NCI-H748 treated with DMSO at 0.1 percent for 48 hours (cell line): ENCODE measurements at regions not wholly inside any gene's neighbourhood (a gene's known extent, or its start where the extent isn't known, plus 50 kb on each side); places are given as distances from the start of the nearest gene placed in this dataset.
A peak's percentile ranks its signal among the peaks of the same experiment; 100 is the strongest.

Experiments
- DNase-seq: peaks from one replicate; lab custom pipeline; 2025; lab: John Stamatoyannopoulos, UW

DNA sequence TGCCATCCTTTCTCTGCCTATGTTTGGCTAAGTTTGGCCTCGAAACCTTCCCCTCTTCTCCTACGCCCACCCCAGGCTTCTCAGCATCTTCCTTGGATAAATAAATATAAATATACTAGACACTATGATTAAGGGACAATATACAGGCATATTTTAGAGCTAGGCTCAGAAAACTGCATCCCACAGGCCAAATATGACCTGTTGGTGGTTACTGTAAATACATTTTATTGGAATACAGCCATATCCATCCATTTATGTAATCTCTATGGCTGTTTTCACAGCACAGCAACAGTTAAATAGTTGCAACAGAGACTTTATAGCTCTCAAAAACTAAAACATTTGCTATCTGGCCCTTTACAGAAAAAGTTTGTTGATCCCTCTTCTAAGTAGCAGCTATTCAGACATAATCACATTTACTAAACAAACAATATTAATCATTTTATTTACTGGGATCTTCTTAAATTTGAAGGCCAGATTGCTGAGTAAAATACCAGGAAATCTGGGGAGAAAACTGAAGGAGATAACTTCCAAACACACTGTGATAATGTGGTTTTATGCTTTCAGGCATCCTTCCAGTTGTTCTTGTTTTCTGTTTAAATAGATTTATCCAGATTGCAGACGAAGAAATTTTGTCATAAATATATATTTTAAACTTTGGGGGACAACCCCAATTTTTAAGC lies 269.7 kb upstream of the THRB start:
- no peak for DNase-seq

DNA sequence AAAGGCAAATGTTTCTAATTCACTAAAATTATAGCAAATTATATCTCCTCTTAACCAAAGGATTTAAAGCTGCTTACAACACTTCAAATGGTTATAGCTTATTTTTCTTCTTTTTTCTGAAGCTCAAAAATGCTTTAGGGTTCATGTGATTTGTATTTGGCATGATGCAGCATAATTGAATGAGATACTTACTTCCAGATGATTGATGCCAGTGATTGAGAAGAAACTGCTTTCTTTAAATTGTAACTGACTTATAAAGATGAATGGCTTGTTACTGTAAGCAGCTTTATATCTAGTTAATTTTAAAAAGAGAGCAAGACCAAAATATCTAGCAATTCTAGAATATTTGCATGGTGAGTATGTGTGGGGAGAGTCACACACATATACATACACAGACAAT lies 270.7 kb upstream of the THRB start:
- no peak for DNase-seq

DNA sequence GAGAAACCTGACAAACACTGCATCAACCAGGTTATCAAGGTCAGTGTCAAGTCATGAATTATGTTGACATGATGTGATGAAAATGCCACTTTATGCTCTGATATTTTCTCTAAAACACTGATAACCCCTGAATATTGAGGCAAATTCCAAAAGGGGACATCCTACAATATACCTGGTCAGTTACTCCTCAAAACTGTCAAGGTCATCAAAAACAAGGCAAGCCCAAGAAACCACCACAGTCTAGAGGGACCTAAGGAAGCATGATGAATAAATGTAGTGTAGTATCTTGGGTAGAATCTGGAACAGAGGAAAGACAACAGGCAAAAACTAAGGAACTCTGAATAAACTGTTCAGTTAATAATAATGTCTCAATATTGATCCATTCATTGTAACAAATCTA lies 275.3 kb upstream of the THRB start:
- no peak for DNase-seq

DNA sequence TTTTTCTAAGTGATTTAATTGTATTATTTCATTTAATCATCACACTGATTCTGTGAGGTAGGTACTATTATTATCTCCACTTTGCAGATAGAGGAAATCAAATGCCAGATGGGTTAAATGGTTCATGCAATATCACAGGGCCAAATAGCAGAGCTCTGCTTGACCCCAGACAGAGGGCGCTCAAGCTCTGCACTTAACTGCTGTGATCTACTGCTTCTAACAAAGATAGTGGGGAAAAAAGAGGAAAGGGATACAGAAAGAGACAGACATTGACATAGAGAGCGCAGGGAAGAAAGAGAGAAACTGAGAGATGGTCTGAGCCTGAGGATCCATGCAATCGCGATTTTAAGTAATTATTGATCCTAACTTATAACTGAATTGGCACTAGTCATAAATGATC lies 279.1 kb upstream of the THRB start:
- peak; percentile 14 for DNase-seq

DNA sequence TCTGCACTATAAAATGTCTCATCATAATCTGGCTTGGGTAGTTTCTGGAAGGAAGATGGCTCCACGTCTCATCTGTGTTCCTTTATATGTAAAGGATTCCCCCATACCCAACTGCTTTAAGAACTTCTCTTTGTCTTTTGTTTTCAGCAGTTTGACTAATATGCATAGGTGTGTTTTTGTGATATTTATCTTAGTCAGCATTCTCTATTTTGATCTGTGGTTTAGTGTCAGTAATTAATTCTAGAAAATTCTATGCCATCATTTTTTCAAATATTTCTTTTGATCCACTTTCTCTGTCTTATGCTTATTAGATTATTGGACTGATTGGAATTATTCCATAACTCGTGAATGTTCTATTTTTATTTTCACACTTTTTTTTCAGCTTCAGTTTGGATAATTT lies 286.3 kb upstream of the THRB start:
- DNase-seq = no peak

DNA sequence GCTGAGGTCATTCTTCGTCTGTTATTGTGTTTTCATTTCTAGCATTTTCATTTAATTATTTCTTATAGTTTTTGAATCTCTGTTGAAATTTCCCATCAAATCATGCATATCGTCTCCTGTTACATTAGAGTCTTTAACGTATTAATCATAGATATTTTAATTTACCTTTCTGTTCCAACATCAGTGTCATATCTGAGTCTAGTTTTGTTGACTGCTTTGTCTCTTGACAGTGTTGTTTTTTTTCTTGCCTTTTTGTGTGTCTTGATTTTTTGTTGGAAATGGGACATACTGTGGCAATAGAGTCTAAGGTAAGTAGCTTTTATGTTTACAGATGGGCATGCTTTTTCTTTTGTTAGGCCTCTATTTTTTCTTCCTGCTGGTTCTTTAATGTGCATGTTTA lies 286.8 kb upstream of the THRB start:
- DNase-seq = no peak

DNA sequence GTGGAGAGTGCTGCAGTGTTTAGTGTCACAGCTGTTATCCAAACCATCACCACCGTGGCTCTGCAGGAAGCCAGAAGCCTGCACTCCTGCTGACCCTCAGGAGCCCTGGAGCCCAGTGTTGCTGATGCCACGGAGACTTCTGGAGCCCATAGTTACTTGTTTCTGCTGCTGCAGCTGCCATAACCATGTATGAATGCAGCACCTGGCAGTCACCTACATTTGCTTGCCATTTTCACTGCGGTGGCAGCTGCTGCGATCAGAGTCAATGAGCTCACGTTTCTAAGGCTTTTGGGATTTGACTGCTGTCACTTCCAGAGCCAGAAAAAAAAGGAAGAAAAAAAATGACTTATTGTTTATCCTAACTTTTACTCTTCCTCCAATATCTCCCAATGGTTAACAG lies 299.2 kb upstream of the THRB start:
- DNase-seq = no peak

DNA sequence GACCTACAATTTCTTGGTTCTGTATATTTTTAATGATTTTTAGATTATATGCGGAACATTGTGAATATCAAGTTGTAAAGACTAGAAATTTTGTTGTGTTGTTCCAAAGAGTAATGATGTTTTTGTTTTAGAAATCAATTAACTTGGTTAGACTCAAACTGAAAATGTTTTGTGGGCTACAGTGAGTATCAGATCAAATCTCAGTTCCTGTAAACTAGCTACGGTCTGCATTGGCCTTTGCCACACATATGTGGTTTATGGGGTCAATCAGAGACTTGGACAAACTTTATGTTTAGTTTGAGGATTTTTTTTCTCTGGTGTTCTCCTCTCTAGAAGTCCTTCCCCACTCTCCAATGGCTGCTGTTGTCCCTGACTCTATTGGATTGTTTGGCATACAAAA lies 308.0 kb upstream of the THRB start:
- DNase-seq = no peak

DNA sequence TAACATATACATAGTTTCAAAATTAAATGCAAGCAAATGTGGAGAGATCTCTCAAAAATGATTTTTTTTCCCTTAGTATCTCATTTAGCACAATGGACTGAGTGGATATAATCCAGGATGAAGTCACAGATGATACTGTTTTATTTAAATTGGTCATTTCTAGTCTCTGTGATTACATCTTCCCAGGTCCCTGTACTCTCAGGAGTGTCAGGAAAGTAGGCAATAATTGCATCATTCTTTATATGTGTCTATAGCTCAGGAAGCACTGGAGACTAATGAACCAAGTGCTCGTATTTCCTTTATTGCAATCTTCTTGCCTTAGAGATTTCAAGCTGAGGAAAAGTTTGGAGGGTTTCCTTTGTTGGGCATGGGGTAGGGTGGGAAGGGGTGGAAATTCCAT lies 309.4 kb upstream of the THRB start:
- no peak for DNase-seq

DNA sequence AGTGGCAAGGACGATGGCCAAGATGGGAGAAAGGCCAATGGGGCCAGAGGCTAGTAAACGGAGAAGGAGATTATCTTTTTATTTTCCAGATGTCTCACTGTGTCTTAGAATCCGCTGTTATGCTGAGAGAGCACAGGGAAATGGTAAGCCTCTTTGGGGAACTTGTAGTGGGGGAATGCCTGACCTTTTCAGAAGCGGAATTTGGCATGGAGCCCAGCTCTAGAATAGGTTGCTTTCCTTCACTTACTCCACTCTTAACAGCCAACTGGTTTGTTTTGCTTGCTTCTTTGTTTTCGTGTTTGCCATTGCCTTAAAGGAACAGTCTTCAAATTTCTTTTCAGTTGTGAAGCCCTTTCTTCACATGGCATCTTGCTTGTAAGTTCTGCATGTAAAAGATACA lies 316.2 kb upstream of the THRB start:
- DNase-seq = no peak

DNA sequence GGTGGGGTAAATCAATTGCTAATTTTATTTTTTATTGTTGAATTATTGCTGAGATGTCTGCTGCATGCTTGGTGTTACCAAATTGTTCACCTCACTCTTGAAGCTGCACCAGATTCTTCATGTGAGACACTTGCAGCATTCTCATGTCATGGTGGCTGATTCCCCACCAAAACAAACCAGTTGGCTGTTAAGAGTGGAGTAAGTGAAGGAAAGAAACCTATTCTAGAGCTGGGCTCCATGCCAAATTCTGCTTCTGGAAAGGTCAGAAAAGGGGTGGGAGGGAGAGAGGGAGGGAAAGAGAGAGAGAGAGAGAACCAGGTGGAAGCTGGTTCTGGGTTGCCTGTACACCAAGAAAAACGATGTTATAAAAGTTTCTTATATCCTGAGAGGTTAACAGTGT lies 317.5 kb upstream of the THRB start:
- no peak for DNase-seq

DNA sequence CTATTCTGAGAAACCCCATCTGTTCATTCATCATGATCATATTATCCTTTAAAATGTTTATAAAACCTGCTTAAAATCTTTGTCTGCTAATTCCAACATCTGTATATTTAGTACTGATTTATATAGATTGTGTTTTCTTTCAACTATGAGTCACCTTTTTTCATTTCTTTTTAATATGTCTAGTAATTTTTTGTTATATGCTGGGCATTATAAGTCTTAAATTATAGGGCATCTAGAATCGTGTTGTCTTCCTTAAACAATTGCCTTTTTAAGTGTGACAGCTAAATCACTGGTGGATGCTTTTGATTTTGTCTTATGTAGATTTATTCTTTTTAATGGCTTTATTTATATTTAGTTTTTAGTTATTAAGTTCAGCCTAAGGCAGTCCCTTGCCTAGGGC lies 323.4 kb upstream of the THRB start:
- no peak for DNase-seq

DNA sequence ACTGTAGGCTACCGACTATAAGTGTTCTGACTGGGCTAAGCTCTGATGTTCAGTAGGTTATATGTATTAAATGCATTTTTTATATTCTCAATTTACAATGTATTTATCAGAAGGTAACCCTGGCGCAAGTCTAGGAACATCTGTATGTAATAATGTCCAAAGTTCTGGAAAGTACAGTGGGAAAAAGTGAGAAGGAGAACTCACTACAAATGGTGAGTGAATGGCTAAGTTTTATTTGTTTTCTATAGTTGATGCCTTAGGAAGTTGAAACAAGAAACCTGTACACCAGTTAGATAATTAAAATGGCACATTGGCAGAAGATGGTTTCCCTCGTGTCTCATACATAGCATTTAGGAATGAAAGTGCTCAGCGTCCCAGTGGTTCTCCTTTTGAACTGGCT lies 333.4 kb upstream of the THRB start:
- DNase-seq = no peak

DNA sequence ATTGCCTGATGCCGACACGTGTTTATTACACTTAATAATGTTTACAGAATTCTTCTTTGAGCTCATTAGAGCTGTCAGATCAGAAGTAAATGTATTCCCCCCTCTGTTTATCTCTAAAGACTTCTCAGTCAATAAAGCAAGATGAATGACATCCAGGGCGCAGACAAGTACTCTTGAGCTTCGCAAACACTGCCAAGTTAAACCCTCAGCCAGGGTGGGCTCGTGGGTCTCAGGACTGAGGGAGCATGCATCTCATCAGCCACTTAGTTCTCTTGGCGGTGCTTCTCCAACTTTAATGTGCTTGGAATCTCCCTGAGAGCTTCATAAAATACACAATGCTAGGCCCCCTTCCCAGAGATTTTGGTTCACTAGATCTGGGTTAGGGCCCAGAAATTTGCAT lies 333.9 kb upstream of the THRB start:
- DNase-seq = no peak

DNA sequence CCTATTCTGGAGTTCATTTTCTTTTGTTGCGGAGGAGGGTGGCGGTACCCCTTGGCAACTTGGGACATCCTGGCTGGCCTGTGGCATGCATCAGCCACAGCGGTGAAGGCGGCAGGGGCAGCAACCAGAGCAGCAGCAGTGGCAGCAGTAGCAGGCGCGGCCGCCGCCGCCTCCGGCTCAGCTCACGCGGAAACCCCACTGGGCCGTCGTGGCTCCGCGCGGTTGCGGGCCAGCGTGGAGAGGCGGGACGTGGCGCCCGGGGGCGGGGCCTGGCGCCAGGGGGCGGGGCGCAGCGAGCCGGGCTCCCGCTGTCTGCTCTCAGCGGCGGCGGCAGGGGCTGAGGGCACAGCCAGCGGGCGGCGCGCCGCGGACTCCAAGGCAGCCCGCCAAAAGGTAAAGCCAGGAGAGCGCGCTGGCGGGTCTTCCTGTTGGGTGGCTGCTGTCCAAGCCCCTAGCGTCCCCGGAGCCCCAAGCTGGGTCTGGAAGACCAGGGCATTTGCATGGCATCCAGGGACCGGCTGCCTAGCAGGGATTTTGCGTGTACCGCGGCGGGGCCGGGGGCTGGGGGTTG lies 334.4 kb upstream of the THRB start:
- peak; percentile 27 for DNase-seq

DNA sequence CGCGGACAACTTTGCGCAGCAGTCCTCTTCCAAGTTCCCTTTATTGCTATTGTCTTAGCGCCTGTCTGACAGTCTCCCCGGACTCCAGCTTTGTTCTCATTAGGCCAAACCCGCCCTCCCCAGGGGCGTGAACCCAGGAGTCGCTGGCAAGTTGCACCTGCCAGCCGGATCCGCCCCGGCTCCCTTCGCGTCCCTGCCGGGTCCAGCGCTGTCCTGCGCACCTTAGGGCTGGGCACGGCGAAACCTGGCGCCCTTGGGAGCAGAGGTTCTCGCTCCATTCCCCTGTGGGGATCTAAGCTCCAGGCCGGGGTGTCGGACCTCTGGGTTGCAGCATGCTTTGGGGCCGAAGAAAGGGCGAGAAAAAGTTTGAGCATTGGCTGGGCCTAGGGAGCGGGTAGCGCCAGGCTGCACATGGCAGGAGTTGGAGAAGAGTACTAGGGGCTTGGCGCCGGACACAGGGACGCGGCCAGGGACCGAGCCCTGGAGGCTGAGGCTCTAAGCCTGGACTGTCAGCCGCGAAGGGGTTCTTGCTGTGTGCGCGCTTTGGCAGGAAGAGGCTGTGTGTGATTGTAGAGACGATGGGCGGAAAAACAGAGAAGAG lies 335.1 kb upstream of the THRB start:
- DNase-seq = peak; percentile 8

DNA sequence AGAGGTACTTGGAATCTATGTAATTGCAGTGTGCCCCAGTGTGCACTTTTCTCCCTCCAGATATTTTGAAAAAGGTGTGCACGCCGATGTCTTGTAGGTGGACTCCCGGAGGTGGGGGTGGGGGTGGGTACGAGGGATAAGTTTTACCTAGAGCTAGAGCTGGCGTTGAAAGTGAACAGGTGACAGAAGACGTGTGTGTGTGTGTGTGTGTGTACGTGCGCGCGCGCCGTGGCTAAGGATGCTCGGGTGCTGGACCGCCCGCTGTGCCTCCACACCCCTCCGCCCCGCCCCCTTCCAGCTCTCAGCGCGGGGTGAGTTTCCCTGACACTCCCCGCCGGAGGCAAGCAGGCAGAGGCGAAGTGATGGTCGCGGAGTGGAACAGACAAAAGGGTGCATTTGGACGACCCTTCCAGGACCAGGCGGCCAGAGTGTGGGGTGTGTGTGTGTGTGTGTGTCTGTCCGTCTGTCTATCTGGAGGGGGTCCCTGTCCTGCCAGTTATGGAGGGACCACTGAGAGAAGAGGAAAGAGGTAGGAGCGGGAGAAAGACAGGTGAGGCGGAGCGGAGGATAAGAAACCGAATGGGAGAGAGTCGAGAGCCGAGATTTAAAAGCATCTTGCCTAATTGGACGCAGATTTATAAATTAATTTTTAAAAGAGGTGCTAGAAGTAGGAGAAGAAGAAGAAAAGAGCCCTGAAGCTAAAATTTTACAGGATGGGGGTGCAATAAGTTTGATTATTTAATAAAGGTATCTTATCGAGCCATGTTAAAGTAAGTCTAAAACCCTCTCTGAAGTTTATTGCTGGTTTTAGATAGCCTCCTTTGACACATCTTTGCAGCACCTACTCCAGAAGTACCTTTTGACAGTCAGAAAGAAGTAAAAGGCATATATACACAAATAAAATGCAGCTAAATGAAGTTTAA lies 335.8 kb upstream of the THRB start:
- DNase-seq = no peak

DNA sequence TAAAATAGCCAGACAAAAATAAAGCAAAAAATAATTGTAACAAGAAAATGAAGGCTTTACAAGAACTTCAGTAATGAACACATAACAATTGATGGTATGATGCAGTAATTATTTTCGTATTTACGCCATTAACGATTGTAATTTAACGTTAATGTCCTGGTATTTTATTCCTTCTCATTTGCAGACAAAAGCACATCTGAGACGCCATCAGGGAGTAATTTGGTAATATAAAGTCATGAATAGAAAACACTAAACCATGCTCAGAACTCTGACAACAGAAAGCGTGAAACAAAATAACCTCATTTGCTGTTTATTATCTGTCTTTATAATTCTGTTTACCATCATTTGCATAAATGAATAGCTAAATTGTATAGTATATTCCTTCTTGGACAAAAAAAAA lies 336.6 kb upstream of the THRB start:
- DNase-seq = no peak

DNA sequence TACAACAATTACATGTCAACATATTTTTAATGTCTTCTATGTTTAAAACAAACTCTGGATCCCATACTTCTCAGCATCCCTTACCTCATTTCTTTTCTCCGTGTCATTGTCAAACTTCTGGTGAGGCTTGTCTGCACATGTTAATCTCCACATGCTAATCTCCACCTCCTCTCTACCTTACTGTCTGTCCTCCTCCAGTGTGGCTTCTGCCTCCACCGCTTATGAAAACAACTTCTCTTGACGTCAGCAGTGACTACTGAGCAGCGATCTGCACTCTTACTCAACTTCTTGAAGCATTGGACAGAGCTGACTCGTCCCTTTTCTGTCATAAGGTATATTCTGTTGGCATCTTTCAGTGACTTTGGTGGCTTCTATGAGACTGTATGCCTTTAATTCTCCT lies 338.2 kb upstream of the THRB start:
- no peak for DNase-seq

DNA sequence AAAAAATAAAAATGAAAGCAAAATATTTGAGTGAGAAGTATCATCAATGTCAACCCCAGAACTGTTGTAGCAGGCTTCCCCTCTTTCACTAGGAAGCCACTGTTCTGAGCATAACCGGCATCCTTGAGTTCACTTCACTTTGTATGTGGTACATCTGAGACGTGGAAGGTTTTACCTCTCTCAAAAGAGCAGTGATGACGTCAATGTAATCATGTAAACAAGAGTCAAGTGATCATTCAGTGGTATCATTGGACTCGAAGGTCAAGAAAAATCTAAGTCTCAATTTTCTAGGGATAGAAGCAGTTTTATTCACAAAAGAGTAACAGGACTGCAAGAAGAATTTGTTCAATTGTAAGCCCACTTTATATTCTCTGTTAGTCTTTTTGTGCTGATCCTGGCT lies 339.8 kb upstream of the THRB start:
- no peak for DNase-seq

DNA sequence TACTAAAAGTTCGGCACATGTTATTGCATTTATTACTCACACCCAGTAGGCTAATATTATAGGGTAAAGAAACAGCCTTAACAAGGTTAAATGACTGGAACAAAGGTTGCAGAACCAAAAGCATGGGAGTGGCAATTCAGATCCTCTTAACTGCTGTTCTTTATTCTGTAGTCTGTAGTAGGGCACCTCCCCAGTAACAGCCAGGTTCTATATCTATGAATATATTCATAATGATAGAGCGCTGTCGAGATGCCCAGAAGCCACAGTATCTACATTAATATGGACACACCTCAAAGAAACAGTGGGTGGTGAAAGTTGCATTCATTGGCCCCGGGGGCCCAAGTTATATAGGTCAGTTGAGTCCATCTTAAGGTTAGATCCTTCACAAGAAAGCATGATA lies 340.9 kb upstream of the THRB start:
- no peak for DNase-seq

DNA sequence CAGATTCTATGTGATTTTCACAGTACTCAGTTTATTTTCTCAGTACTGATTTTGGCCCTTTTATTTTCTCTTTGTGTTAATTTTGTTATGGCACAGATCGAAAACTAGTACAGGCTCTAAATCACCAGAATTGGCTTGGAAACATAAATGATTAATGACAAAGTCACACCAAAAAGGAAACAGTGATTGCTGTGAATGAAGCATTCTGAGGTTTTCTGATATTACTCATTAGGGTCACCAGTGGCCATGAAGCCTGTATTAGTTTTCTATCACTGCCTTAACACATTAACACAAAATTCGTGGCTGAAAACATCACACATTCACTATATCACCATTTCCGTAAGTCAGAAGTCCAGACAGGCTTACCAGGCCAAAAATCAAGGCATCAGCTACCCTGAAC lies 343.0 kb upstream of the THRB start:
- no peak for DNase-seq

DNA sequence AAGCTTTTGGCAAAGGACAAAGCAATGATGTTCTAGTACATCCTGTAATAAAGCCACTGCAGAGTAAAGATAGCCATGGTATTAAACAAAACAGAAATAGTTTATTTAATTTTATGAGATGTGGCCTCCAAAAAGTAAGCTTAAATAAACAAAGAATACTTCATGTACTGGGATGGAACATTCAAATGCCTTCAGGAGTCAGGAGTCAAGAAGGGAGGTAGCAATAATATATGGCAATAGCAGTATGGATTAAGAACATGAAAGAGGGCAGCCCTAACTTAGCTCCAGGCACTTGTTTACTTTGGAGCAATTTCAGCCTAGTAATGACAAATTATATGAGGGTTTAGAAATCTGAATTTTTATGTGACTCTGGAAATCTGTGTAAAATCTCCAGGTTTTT lies 343.9 kb upstream of the THRB start:
- DNase-seq = no peak
